ENCODE measurements at regions not wholly inside any gene's neighbourhood (a gene's known extent, or its start where the extent isn't known, plus 50 kb on each side); places are given as distances from the start of the nearest gene placed in this dataset.
"Not testable (repeated sequence)": the region's sequence is repeated elsewhere in the genome, so short reads cannot be mapped to it uniquely, and the experiment has no call there.

- no peak for DNase-seq (ENCODE audit: low spot score)
These were observed 131.4 kb upstream of the F3 start for GRCh38 chr1:94672934-94673333.

DNA sequence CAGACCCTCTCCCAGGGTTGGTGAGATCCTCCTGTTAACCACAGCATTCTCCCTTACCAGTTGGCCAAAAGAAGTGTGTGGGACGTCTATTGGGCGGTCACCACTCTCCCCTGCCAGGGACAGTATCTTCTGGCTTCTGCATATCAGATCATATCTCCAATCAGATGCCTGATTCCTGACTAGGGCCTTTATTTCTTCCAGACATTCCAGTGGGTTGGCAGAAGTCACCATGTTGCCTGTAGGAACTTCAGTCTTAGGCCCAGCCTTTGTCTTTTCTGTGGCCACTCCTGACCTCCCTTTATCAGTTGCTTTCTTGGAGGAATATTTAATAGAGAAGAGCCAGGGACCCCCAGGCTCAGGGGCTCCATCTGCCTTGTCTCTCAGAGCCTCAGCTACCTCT is 130.4 kb upstream of the F3 start:
- DNase-seq (ENCODE audit: low spot score) = no peak

DNA sequence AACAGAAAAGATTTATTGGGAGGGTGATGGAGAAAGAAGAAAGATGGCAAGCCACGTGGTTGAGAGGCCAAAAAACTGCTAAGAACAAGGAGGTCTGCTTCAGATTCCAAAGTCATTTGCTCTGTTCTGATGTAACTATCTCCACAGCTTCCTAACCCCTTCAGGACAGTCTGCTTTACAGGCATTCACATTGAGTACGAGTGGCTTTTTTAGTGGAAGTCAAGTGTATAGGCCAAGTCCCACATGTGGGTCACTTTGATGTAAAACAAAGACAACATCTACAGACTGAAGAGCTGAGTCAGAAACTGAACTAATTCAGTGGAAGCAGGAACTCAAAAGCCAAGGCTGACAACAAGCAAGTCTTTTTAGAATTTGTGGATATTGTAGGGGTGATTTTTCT is 128.7 kb upstream of the F3 start:
- no peak for DNase-seq (ENCODE audit: low spot score)

DNA sequence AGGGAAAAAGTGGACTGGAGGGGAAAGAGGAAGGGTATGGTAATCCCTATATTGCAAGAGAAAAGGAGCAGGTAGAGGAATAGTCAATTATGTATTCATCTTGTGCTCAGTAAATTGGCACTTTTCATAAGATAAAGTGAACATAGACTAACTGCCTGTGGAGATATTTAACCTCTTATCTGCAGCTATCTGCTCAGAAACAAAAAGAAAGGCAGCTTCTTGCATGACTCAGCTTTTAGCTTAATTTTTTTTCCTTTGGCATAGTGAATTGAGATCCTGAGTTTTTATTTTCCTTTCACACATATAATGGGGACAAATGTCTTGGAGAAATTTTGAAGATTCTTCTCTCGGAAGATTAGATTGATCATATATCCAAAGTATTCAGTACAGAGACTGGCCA is 127.6 kb upstream of the F3 start:
- no peak for DNase-seq (ENCODE audit: low spot score)

- DNase-seq (ENCODE audit: low spot score) = no peak
These were observed 127.0 kb upstream of the F3 start for GRCh38 chr1:94668528-94668927.

DNA sequence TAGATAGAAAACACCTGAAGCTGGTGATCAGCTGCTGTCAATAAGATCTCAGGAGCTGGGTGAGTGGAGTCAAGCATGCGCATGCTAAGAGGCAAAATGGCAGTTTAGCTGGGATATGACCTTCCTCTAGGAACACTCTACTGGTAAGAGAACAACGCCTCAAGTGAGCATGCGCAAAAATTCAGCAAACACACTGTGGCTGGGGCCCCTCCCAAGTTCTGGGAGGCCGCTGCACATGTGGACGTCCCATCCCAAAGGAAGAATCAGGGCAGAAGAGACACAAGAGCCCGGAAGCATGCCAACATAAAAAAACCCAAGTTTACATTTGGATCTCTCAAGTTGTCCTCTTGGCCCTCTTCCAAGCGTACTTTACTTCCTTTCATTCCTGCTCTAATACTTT is 126.3 kb upstream of the F3 start:
- DNase-seq (ENCODE audit: low spot score) = no peak

DNA sequence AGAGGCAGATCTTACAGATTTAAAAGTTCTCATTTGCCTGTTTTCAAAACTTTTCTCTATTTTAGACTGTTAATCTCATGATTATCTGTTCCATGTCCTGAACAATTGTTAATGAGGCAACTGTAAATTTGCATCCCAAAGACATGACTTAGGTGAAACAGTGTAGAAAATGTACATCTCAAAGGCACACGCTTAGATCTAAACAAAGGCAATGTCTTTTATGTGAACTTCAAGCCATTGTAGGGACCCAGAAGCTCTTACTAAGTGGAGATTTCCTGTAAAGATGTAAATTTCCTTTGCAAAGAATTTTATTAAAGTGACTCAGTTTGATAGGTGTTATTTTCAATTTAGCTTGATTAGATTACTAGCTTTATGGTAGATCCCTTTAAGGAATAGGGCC is 125.2 kb upstream of the F3 start:
- no peak for DNase-seq (ENCODE audit: low spot score)

DNA sequence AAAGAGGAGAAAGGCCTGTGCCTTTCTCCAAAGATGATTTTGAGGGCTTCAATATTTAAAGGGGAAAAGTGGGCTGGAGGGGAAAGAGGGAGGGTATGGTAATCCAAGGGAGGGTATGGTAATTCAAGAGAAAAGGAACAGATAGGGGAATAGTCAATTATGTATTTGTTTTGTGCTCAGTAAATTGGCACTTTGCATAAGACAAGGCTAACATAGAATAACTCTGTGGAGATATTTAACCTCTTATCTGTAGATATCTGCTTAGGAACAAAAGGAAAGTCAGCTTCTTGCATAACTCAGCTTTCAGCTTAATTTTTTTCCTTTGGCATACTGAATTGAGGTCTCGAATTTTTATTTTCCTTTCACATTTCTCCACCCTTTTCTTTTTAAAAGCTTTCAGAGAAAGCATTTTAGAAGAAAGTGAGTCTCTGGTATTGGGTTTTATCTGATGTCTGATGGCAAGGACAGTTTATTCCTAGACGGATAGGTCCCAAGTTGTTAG is 119.9 kb upstream of the F3 start:
- no peak for DNase-seq (ENCODE audit: low spot score)

DNA sequence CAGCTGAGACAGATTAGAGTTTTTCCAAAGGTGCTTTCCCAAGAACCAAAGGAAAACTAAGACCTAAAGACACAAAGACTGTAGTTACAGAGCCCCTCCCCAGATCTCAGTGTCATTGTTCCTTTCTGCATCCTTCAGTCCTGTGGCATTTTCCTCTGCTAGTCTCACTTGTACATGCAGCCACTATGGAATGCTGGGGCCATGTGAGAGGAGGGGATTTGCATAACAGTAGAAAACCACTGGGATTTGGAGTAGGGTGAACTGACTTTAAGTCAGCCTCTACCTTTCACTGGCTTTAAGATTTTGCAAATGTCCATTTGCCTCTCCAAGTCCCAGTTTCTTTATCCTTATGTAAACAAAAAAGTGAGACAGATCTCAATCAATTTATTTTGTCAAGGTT is 119.4 kb upstream of the F3 start:
- no peak for DNase-seq (ENCODE audit: low spot score)

DNA sequence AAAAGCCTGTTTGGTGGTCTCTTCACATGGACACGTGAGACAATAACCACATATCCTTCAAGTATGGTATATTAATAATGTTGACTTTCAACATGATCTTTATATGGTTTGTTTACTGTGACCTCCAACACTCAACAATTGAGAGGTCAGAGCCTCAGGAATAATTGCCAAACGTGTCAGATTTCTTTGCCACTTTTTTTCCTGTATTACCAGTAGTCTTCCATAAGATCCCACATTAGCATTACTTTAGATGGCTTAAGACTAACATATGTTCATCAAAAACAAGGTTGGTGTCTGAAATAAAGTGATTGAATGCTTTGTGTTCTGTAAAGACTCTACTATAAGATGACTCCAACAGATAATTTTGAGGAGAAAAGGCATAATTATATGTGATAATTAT is 118.7 kb upstream of the F3 start:
- DNase-seq (ENCODE audit: low spot score) = no peak

GRCh38 chr1:94659202-94659601 is 117.6 kb upstream of the F3 start:
- not testable (repeated sequence) for DNase-seq (ENCODE audit: low spot score)

GRCh38 chr1:94658221-94658620 is 116.7 kb upstream of the F3 start:
- DNase-seq (ENCODE audit: low spot score) = peak; percentile 63

- DNase-seq (ENCODE audit: low spot score) = peak; percentile 75
These were observed 116.2 kb upstream of the F3 start for GRCh38 chr1:94657776-94658175.

GRCh38 chr1:94656967-94657366 is 115.4 kb upstream of the F3 start:
- DNase-seq (ENCODE audit: low spot score) = no peak

GRCh38 chr1:94654919-94655318 is 113.4 kb upstream of the F3 start:
- no peak for DNase-seq (ENCODE audit: low spot score)

GRCh38 chr1:94654459-94654858 is 112.9 kb upstream of the F3 start:
- DNase-seq (ENCODE audit: low spot score) = peak; percentile 30

GRCh38 chr1:94654031-94654430 is 112.5 kb upstream of the F3 start:
- DNase-seq (ENCODE audit: low spot score) = peak; percentile 87

- DNase-seq (ENCODE audit: low spot score) = no peak
These were observed 111.9 kb upstream of the F3 start for GRCh38 chr1:94653454-94653853.

- no peak for DNase-seq (ENCODE audit: low spot score)
These were observed 109.5 kb upstream of the F3 start for GRCh38 chr1:94651076-94651475.

GRCh38 chr1:94650301-94650700 is 108.7 kb upstream of the F3 start:
- DNase-seq (ENCODE audit: low spot score) = no peak

DNA sequence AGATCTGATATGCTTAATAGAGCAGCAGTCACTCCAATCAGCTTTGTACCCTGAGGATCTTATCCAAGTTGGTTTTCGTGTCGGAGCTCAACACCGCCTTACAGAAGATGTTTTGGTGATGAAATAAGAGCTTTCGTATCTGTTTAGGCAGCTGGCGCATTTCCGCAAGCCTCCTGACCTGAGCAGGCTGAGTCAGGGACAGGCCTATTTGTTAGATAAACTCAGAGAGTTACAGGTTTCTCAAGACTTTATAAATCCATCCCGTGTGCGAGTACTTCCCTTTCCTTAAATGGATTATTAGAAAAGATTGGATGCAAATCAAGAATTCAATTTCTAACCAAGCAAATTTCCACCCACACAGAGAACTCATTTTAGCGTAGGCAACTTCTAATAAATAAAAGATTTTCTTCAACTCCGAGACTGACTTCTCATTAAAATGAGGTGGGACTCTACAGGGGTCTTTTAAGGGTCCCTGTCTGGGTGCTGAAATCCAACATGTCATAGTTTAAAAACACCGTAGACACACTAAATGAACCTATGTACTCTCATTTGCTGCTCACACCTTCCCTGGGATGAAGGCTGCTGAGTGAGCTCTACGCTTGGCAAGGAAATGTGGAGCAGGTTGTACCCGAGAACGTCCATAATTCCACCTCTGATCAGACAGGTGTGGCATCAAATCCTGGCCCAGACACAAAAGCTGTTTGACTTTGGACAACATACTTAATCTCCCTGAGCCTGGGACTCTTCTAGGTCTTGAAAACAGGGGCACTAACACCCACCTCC is 106.9 kb upstream of the F3 start:
- DNase-seq (ENCODE audit: low spot score) = peak; percentile 57

DNA sequence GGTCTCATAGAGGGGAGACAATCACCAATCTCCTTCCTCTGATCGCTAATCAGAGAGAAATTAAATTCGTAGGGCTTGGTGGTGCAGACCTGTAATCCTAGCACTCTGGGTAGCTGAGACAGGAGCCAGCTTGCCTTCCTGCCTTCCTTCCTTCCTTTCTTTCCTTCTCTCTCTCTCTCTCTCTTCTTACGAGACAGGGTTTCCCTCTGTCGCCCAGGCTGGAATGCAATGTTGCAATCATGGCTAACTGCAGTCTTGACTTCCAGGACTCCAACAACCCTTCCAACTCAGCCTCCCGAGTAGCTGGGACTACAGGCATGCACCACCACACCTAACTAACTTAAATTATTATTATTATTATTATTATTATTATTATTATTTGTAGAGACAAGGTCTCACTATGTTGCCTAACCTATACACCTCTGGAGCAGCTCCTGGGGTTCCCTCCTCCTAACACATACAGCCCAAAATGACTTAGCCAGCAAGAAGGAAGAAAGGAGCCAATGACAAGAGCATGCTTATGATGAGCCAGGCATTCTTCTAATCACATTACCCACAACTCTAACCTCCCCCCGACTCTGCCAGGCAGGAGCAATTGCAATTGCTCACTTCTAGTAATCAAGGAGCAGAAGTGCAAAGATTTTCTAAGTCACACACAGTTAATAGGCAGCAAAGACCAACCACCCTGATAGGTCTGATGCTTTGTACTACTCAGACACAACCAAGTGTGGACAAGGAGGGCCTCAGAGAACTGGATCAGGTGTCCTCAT is 105.4 kb upstream of the F3 start:
- DNase-seq (ENCODE audit: low spot score) = no peak

DNA sequence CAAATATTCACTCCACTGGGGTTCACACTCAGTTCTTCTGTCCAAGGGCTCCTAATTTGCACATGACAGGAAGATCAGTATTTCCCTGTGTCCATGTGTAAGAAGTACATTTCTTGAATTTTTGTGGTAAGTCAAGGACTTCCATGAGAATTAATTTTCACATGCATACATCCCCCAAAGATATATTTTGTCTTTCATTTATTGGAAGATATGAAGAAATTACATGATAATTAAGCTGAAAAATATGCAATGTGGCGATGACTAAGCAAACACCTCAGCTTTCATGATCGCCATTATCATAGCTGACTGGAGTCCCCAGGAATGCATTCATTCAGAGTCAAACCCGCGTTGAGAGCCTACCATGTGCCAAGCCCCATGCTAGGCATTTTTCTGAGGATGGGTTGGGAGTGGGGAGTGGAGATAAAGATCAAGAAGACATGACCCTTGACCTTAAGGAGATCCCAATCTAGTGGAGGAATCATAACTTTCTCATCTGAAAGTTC is 104.6 kb upstream of the F3 start:
- DNase-seq (ENCODE audit: low spot score) = peak; percentile 66

Data from LoVo (cell line).